ENCODE measurements at regions not wholly inside any gene's neighbourhood (a gene's known extent, or its start where the extent isn't known, plus 50 kb on each side); places are given as distances from the start of the nearest gene placed in this dataset.

DNA sequence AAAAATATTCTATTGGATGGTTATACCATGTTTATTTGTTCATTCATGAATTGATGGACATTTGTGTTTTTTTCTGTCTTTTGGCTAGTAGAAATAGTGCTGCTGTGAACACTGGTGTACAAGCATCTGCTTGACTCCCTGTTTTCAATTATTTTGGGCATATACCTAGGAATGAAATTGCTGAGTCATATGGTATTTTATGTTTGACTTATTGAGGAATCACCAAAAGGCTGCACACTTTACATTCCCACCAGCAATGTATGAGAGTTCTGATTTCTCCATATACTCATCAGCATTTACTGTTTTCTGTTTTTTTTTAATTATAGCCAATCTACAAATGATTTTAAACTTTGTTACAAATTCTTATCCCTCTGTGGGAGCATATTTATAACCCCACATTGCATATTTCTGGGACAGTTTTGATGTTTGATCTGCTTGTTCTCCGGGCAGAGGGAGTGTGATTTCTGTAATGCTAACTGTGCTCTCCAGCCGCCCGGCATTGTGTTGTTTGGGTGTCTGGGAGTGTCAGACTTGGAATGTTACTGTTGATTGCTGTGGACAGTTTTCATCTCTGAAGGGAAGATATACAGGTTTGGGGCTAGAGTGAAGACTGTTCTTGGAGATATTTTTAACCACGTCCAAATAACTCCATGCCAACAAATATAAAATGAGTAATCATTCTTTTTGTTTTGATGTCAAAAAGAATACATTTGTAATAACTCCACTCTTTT is 60.5 kb upstream of the PGRMC2 start:
- no peaks in the 10 kb centered on the region for H3K27me3 ChIP-seq (ENCODE audit: control insufficient read depth, extremely low read depth, insufficient read depth, low read length)
- DNase-seq (ENCODE audit: low read depth, low spot score) (no peak), FAIRE-seq (peak; percentile 44)
- H3K9me3 ChIP-seq (ENCODE audit: control insufficient read depth, low read depth, low read length), result no peaks in the 10 kb centered on the region
- peak overlapping the region; percentile 67 for H2AFZ ChIP-seq (ENCODE audit: control insufficient read depth, low read length)
- H4K20me1 ChIP-seq (ENCODE audit: control insufficient read depth, extremely low read depth, insufficient read depth, low read length), result no peaks in the 10 kb centered on the region
- no peaks in the 10 kb centered on the region for H3K79me2 ChIP-seq (ENCODE audit: control insufficient read depth, insufficient read depth, low read length)
- peak overlapping the region; percentile 51 for H3K4me2 ChIP-seq (ENCODE audit: control insufficient read depth, extremely low read depth, insufficient read depth, low read depth, low read length)
- no peak overlapping the region for H3K9ac ChIP-seq (ENCODE audit: control insufficient read depth, extremely low read depth, insufficient read depth, low read length)
- TF ChIP-seq EZH2 (IDR thresholded peaks at IDR 0.05; ENCODE audit: low read length), result no peak
- TF ChIP-seq, protein P1, sequence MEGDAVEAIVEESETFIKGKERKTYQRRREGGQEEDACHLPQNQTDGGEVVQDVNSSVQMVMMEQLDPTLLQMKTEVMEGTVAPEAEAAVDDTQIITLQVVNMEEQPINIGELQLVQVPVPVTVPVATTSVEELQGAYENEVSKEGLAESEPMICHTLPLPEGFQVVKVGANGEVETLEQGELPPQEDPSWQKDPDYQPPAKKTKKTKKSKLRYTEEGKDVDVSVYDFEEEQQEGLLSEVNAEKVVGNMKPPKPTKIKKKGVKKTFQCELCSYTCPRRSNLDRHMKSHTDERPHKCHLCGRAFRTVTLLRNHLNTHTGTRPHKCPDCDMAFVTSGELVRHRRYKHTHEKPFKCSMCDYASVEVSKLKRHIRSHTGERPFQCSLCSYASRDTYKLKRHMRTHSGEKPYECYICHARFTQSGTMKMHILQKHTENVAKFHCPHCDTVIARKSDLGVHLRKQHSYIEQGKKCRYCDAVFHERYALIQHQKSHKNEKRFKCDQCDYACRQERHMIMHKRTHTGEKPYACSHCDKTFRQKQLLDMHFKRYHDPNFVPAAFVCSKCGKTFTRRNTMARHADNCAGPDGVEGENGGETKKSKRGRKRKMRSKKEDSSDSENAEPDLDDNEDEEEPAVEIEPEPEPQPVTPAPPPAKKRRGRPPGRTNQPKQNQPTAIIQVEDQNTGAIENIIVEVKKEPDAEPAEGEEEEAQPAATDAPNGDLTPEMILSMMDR (optimal IDR thresholded peaks at IDR 0.05 in 1 of 3, IDR thresholded peaks at IDR 0.05 in 1 of 3, conservative IDR thresholded peaks at IDR 0.05 in 1 of 3; ENCODE audit: extremely low read depth in 1 of 3, insufficient read depth in 2 of 3, low read length in 3 of 3), result no peak
- H3K9me1 ChIP-seq (ENCODE audit: control insufficient read depth, extremely low read depth, insufficient read depth, low read length), result no peaks in the 10 kb centered on the region
- peaks cover 11% of the 10 kb centered on the region for H3K4me1 ChIP-seq (ENCODE audit: control insufficient read depth, extremely low read depth, insufficient read depth, low read length)
- dilution Hi-C loops (cut with MboI; ENCODE audit: extremely low pct_ligation_motif_present, low sequenced_read_pairs), result no loop called here
- no peak overlapping the region for H3K4me3 ChIP-seq (ENCODE audit: control insufficient read depth in 2 of 3, extremely low read depth in 1 of 3, insufficient read depth in 2 of 3, low read depth in 1 of 3, low read length in 3 of 3)
- no peak overlapping the region for H3K27ac ChIP-seq (ENCODE audit: control insufficient read depth, insufficient read depth, low read length)
- H3K36me3 ChIP-seq (ENCODE audit: control insufficient read depth in 2 of 2, extremely low read depth in 1 of 2, insufficient read depth in 2 of 2, low read length in 2 of 2), result no peaks in the 10 kb centered on the region

DNA sequence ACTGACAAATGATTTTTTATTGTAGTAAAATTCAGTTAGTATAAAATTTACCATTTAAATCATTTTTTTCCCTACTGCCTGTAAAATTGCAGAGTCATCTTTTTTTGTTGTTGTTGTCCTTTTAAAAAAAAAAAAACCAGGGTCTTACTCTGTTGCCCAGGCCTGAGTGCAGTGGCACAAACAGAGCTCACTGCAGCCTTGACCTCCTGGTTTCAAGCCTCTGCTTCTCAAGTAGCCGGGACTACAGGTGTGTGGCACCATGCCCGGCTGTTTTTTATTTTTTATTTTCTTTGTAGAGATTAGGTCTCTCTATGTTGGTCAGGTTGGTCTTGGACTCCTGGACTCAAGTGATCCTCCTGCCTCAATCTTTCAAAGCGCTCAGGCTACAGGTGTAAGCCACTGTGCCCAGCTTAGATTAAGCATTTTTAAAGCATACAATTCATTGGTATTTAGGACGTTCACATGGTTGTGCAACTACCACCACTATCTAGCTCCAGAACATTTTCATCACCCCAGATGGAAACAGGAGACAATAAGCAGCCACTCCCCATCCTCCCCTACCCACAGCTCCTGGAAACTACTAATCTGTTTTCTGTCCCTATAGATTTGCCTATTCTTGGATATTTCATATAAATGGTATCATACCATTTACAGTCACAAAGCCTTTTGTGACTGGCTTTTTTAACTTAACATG is 59.7 kb upstream of the PGRMC2 start:
- dilution Hi-C loops (cut with MboI; ENCODE audit: extremely low pct_ligation_motif_present, low sequenced_read_pairs), result no loop called here
- H3K27ac ChIP-seq (ENCODE audit: control insufficient read depth, insufficient read depth, low read length), result no peak overlapping the region
- H3K79me2 ChIP-seq (ENCODE audit: control insufficient read depth, insufficient read depth, low read length), result no peaks in the 10 kb centered on the region
- no peaks in the 10 kb centered on the region for H3K9me3 ChIP-seq (ENCODE audit: control insufficient read depth, low read depth, low read length)
- no peak overlapping the region for H3K9ac ChIP-seq (ENCODE audit: control insufficient read depth, extremely low read depth, insufficient read depth, low read length)
- H3K4me2 ChIP-seq (ENCODE audit: control insufficient read depth, extremely low read depth, insufficient read depth, low read depth, low read length), result no peak overlapping the region
- H4K20me1 ChIP-seq (ENCODE audit: control insufficient read depth, extremely low read depth, insufficient read depth, low read length), result no peaks in the 10 kb centered on the region
- TF ChIP-seq, protein P1 (optimal IDR thresholded peaks at IDR 0.05 in 1 of 3, IDR thresholded peaks at IDR 0.05 in 1 of 3, conservative IDR thresholded peaks at IDR 0.05 in 1 of 3; ENCODE audit: extremely low read depth in 1 of 3, insufficient read depth in 2 of 3, low read length in 3 of 3), result no peak
- no peak for TF ChIP-seq EZH2 (IDR thresholded peaks at IDR 0.05; ENCODE audit: low read length)
- no peaks in the 10 kb centered on the region for H3K36me3 ChIP-seq (ENCODE audit: control insufficient read depth in 2 of 2, extremely low read depth in 1 of 2, insufficient read depth in 2 of 2, low read length in 2 of 2)
- H2AFZ ChIP-seq (ENCODE audit: control insufficient read depth, low read length), result no peak overlapping the region
- H3K27me3 ChIP-seq (ENCODE audit: control insufficient read depth, extremely low read depth, insufficient read depth, low read length), result no peaks in the 10 kb centered on the region
- H3K4me3 ChIP-seq (ENCODE audit: control insufficient read depth in 2 of 3, extremely low read depth in 1 of 3, insufficient read depth in 2 of 3, low read depth in 1 of 3, low read length in 3 of 3), result no peak overlapping the region
- FAIRE-seq (no peak), DNase-seq (ENCODE audit: low read depth, low spot score) (no peak)
- no peaks in the 10 kb centered on the region for H3K9me1 ChIP-seq (ENCODE audit: control insufficient read depth, extremely low read depth, insufficient read depth, low read length)
- H3K4me1 ChIP-seq (ENCODE audit: control insufficient read depth, extremely low read depth, insufficient read depth, low read length), result peaks cover 11% of the 10 kb centered on the region

All from keratinocyte (primary cell).